LoVo (cell line): ENCODE measurements at regions not wholly inside any gene's neighbourhood (a gene's known extent, or its start where the extent isn't known, plus 50 kb on each side); places are given as distances from the start of the nearest gene placed in this dataset.

Experiments
- DNase-seq: peaks from one replicate; pipeline ENCODE4 v3.0.0-alpha.2; 2016; ENCODE audit warnings: low spot score

DNA sequence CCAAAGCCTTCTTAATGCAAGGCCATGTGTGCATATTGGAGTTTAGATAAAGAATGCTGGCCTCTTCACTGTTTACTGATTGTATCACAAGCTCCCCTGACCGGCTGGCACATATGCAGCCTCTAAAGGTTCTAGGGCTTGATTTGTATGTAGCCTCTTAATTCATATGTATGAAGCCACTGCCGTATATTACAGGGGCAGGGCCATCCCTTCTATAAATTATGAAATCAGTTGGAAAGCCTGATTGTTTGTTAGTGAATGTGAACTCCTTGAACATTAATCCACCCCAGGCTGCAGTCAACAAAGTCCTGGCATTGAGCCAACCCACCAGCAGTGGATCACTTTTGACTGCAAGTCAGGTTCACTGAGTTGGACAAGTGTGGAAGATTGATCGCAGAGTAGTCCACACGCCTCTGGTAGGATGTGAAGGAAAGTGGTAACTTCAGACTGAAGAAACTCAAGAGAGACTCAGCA lies 61.6 kb upstream of the PARD3B start:
- DNase-seq, result peak; percentile 6

DNA sequence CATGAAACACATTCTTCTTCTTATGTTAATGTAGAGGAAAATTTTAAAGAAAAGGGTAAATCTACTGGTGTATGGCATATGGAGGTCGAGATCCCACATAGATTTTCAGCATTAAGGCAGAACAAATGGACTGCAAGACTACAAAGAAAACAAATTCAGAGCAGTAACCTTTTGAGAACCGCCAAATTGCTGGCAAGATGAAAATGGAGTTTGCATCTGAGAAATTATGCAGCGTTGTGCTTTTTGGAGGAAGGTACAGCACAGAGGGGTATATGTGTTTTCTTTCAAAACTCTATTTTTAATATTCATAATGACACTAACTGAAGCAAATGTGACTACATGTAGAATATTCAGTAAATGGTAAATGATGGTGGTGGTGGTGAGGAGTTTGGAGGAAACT lies 59.0 kb upstream of the PARD3B start:
- DNase-seq, result no peak

DNA sequence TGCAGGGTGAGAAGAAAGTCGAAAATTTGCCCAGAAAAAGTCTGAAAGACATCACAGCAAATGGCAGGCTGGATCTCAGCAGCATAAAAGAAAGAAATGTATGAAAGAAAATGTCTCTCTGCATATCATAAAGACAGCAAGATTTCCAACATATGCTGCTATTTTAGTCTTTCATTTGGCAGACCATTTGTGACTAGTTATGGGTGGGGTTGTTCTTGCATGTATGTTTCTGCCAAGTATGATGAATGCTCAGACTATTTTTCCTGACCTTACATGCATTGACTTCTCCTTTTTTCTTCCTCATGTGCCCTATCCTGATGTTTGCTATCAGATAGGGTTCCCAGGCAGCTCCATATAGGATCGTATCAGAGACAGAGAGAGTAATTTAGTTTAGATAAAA lies 58.5 kb upstream of the PARD3B start:
- no peak for DNase-seq

DNA sequence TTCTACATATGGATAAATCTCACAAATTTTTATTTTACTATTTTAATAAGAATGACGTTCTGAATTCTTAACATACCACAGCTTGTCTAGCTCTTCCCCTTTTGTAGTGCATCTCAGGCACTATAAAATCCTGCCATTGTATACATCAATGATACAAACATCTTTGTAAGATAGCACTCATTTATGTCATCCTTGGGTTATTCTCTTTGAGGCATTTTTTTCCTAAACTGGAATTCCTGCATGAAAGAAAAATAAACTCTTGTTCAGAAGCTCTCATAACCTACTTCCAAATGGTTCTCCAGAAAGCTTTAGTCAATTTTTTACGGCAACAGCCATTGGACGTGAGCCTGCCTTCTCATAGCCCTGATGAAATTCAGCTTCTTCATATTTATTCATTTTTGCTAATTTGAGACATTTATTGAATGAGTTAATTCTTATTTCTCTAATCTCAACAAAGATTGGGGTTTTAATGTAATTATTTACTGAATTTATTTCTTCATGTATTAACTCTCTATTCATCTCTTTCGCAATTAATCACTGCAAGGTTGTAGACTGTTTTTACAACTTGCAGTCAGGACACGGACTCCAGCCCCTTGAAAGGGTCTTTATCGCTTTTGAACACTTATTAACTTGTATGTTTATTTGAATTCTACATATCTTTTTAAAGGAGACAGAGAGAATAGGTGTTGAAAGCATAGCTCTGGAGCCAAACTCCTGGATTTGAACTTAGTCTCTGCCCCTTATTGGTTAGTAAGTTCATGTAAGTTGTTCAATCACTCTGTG lies 57.6 kb upstream of the PARD3B start:
- DNase-seq, result no peak

DNA sequence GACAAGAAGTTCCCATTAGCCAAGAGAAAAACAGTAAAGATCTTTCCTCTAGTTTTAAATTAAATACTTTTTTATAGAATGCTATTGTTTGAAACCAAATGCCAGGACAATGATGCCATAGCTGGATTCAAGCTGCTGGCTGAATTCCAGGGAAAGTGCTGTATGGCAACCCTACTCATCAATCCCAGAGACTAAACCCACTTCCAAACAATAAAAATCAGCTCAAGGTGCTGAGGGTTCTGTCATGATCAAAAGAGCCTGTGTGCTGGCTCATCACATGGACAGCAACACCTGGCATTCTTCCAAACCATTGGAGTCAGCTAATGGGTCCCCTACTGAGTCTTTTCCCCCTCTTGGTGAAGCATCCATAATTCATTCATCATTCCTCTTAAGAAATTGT lies 53.7 kb upstream of the PARD3B start:
- DNase-seq, result peak; percentile 29

DNA sequence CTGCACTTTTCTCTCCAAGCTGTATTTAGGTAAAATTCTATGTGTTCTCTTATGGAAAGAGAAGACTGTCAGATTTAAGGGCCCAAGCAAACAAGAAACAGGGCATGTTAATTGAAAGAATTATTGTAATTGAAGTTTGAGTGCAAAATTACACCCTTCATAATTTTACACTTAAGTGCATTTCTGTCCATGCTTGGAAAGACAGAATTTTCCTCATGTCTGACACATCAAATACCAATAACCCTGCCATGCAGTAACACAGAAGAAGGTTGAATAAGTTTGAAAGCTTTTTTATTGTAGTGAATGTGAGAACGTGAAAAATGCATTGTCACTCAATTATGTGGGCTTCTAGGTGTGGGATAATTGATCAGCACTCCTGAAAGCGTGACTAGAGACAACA lies 52.9 kb upstream of the PARD3B start:
- no peak for DNase-seq

DNA sequence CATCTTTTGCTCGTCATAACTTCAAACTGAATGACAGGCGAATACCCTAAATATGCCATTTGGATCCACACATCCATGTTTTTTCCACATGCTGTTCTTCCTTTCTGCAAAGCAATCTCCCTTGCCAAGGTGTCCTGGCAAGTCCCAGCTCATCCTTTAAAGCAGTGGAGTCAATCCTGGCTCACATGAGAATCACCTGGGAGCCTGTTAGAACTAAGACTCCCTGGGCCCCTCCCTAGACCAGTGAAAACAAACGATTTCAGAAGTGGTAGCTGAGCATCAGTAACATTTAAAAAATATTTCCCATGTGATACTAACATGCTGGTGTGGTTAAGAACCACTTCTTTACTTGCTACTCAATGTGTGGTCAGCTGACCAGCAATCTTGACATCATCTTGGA lies 50.6 kb upstream of the PARD3B start:
- no peak for DNase-seq

DNA sequence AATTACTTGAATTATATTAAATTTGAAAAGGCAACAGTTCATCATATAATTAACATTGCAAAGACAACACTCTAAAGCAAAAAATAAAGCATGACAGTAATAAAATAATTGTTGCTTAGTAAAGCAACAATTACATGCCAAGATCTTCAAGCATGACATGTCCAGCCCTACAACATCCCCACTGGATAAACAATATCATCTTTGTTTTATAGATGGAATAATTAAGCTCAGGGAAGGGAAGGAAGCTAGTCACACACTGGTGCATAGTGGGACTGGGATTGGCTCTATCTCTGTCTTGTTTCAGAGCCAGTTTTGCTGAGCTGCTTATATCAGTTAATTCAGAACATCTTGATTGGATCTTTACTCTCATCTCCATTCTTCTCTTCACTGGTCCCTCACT lies 49.9 kb upstream of the PARD3B start:
- no peak for DNase-seq
